ENCODE measurements at regions not wholly inside any gene's neighbourhood (a gene's known extent, or its start where the extent isn't known, plus 50 kb on each side); places are given as distances from the start of the nearest gene placed in this dataset.
"Not testable (repeated sequence)": the region's sequence is repeated elsewhere in the genome, so short reads cannot be mapped to it uniquely, and the experiment has no call there.

- DNase-seq: no peak
Observed at GRCh38 chr2:238600506-238601432, 174.0 kb downstream of the ASB1 start.

DNA sequence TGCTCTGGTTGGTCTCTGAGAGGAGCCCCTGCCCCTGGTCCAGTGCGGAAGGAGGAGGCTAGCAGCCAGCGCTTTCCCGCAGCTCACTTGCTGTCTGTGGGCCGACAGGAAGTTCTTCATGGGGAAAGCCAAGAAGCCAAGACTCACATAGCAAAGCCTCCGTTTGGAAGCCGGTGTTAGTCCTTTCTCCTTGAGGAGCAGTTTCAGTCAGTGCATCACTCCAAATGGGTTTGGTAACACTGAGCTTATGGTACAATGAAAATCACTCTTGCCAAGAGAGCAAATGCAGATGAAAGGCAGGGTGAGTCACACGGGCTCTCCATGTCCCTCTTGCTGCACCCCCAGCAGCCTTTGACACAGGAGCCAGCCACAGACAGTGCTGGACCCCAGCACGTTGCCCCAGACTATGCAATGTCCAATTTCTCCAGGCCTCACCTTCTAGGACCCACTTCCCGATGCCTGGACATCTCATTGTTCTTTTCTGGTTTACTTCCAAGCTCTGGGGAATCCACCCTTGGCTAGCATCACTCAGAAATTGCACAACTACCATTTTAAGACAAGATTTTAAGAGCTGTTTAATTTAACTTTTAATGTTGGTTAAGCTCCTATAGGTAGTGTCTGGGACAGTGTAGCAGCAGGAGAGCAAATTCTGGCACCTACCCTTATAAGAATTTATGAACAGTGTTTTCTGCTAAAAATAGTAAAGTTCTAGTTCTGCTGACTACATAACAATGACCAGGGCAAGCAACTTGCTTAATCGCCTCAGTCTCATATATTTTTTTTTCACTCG lies 174.9 kb downstream of the ASB1 start:
- DNase-seq: no peak

DNA sequence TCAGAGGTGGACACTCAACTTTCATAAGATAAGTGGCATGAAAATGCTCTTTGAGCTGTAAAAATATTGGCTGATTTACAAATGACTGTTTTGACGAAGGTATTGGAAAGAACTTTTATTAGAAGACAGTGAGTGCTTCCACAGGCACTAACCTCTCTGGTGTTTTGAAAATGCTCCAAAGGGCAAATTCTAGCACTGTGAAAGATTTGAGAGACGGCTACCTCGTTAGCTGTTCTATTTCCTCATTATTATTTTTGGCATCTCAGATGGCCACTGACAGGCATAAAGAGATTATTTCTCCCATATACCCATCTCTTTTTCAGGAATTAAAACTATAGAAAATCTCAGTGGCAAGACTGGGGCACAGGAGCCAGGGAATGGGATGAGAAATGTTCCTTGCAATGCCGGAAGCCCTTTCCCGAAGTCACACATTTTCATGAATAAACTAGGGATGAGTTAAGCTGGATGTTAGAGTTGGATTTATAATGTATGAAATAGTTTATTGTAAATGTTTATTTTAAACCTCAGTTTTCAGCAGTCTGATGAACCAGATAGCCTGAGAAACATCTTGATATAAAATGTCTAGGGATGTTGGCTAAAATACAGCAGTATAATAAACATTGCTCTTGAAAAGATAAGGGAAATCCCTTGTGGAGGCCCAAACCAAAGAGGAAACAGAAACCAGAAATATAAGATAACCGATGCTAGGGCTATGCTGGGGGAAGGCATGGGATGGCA lies 175.7 kb downstream of the ASB1 start:
- no peak for DNase-seq

GRCh38 chr2:238603596-238603995 lies 176.9 kb downstream of the ASB1 start:
- no peak for DNase-seq

GRCh38 chr2:238606311-238606710 lies 179.6 kb downstream of the ASB1 start:
- no peak for DNase-seq

- DNase-seq: no peak
Observed at GRCh38 chr2:238613610-238614009, 186.9 kb downstream of the ASB1 start.

DNA sequence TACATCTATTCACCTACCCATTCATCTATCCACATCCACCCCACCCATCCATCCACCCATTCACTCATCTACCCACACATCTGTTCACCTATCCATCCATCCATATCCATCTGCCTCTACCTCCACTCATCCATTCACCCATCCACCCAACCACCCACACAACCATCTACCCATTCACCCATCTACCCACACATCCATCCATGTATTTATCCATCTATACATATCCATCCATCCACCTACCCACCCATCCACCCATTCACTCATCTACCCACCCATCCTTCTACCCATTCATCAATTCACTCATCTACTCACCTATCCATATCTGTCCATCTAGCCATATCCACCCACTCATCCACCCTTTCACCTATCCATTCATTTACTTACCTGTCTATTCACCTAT lies 187.6 kb downstream of the ASB1 start:
- no peak for DNase-seq

DNA sequence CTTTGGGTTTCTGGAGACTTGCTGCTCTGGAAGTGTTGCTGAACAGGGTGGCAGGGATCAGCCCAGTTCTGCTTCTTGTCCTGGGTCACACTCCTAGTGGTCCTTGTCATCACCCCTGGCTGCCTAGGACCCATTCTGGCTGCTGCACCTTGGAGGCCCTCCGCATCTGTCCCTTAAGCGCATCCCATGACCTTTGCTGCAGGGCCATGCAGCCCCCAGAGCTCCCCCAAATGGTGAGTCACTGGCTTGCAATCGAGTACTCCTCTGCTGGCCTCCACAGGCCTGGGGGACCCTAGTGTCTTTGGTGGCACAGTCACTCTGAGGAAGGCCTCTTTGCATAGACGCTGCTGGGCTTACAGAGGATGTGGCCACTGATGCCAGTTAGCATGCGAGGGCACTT lies 188.5 kb downstream of the ASB1 start:
- DNase-seq: no peak

DNA sequence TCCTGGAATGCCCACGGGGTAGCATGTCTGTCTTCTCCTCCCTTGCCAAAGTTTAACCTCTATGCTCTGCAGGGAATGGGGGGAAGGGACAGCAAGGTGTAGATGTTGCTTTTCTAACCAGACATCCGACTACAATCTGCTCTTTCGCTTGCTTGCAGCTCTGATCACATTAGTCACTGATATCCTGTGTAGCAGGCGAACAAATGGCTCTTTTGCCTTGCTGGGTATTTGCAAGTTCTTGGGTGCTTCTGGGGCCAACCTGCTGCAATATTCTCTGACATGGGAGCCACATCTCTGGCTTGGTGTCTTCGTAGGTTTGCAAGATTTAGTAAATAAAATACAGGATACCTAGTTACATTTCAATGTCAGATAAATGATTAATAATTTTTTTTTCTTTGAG lies 190.0 kb downstream of the ASB1 start:
- no peak for DNase-seq

DNA sequence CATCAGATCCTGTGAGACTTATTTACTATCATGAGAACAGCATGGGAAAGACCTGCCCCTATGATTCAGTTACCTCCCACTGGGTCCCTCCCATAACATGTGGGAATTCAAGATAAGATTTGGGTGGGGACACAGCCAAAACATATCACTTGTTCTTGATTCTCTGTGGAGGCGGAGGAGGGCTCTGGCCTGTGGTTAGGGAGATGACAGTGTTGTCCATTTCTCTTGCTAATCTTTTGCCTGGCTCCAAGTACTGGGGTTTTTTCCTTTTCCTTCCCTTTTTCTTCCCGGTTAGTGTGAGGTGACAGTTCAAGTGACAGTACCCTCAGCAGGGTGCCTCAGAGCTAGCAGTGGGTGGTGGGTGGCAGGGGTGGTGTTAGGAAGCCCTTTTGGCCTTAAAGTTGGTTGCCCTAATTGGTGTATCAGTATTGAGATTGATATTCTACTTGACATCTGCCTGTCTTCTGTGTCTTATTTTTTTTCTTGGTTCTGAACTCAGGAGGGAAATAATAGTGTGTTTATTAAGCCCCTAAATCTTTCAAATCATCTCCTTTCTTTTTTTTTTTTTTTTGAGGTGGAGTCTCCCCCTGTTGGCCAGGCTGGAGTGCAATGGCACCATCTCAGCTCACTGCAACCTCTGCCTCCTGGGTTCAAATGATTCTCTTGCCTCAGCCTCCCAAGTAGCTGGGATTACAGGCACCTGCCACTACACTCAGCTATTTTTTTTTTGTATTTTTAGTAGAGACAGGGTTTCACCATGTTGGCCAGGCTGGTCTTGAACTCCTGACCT lies 192.0 kb downstream of the ASB1 start:
- DNase-seq: not testable (repeated sequence)

GRCh38 chr2:238627899-238628298 lies 201.2 kb downstream of the ASB1 start:
- no peak for DNase-seq

- DNase-seq: no peak
Observed at GRCh38 chr2:238629064-238629463, 202.3 kb downstream of the ASB1 start.

DNA sequence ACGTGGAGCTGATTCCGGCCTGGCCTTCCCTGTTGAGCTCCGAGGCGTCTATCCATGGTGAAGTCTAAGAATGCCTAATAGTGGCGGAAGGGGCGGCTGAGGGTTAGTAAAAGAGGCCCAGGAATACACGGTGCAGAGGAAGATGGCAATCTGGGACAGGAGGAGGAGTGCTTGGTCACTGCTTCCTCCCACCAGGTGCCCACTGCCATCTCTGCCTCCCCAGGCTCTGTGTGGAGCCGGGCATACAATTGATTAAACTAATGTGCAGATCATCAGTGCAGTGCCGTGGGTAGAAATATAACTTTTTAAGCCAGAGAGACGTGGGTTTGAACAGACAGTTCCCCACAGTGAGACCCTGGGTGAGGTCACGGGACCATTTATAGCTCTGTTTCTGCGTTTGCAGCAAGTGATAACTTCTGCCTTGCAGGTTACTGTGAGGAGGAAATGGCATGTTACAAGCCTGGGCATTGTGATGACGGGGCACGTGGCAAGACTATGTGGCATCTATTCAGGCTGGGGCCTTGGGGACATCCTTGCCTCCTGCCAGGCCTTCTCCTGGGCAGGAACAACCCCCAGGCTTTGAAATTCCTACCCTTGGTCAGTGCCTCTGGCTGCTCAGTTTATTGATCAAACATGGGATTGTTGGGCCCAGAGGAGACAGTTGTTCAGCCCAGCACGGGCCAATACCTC lies 204.9 kb downstream of the ASB1 start:
- no peak for DNase-seq

DNA sequence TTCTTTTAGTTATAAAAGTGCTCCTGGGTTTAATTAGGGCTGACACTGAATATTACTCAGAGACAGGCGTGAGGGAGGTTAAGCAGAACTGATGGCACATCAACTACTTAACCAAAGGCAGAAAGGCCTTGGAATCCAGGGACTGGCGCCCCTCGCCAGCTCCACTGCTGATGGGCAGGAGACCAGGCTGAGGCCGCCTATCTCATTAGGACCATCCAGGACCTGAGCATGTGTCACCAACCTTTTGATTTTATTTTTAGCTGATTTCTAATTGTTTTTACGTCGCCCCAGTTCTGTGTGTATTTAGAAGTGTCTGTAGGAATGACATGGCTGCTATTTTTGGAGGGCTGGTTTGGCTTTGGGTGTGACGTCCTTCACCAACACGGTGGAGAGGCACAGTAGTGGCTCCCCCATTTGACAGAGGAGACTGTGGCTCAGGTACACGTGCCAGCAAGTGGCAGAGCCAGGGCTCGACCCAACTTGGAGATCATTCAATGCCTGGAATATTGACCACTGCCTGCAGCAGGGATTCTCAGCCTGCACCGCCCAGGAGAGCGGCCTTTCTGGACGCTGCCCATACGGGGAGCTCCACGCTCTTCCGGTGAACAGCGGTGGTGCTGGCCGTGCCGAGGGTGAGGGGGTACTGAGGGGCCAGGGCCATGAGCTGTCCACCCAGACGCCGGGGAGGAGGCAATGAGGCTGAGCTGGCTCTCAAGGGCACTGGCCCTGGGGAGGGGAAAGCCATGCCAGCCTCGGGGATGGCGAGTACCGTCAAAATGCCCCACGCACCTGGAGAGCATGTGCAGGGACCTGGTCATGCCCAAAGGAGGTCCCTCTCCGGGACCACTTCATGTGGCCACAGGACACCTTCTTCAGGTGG lies 205.7 kb downstream of the ASB1 start:
- no peak for DNase-seq

DNA sequence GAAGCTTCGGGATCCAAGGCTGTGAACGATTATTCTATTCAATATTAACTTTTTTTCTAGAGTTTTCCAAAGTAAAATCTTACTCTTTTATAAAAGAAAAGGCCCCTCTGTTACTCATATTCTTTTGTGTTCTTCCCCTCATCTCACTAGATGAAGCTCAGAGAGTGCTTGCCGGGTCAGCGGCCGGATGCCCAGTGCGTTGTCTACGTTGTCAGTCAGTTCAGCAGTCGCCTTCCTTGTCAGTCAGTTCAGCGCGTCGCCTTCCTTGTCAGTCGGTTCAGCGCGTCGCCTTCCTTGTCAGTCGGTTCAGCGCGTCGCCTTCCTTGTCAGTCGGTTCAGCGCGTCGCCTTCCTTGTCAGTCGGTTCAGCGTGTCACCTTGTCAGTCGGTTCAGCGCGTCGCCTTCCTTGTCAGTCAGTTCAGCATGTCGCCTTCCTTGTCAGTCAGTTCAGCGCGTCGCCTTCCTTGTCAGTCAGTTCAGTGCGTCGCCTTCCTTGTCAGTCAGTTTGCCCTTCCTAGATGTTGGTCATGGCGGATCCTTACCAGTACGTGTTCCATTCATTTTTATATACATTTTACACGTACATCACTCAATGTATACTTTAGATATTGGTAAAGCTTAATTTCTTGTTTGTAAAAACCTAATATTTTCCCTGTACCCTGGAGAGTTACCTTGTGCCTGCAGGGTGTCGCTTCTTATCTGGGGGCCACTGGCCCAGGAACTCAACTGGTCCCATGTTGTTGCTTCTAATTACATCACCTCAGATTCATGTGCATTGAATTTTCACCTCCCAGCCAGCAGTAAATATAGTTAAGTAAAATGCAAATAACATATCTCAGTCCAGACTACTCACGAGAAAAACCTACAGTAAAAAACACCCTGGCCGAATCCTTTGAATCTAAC lies 206.9 kb downstream of the ASB1 start:
- no peak for DNase-seq

DNA sequence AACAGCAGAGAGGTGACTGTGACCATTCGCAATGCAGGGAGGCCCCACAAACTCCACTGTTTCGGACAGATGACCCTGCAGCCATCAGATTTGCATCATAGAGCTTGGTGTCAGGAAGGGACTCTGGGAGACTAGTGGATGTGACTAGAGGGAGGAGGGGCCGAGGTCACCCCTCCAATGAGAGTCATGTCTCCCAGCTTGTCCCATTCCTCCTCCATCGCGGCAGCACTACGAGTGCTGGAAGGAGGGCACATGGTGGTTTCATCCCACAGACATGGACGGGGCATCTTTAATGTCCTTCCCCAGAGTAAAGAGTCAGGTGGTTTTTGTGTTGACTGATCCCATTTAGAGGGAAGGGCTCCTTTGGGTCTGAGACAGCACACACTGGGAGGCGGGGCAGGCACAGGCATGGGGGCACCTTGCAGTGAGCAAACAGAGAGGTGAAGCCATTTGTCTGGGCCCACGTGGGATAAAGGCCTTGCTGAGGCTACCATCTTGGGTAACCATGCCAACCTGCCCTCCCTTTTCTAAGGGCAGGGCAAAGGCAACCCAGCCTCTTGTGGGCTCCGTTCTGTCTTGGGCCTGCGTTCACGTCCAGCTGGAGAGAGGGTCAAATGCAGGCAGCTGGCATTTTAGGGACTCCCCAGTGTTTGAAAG lies 208.1 kb downstream of the ASB1 start:
- DNase-seq: no peak

GRCh38 chr2:238635647-238636051 lies 208.9 kb downstream of the ASB1 start:
- no peak for DNase-seq

DNA sequence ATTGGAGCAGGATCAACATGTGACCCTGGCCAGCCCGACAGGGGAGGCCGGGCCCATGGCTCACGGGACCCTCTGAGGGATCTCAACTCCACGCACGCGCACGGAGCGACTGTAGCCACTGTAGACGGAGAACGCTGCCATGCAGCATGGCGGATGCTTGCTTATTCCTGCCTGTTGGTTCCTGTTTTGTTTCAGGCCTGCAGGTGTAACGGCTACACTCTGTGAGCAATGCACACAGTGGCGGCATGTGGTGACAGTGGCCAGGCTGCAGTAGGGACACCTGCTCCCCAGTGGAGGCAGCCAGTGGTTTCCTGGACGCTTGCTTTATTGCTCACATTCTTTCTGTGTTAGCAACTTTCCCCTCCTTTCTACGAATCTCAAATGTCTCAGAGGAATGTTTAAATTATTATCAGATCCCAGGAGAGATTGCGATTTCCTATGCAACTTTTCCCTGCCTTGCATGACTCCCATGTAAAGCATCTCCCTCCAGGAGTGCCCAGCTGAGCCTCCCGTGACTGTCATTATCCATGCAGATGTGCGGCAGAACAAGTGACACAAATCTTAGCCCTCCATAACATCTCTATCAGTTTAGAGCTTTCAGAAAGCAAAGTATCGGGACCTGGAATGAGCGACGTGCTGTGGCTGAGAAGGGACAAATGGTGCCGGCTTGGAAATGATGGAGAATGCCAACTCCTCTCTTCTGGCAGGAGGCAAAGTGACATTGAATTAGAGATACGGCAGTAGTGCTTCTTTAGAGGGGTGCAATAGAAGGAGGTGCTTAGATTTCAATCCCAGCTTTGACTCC lies 209.7 kb downstream of the ASB1 start:
- no peak for DNase-seq
